Mucosa of gallbladder (tissue), 1 donor: ENCODE measurements at regions not wholly inside any gene's neighbourhood (a gene's known extent, or its start where the extent isn't known, plus 50 kb on each side); places are given as distances from the start of the nearest gene placed in this dataset.

Experiments used
- DNase-seq: peaks from one replicate; pipeline ENCODE4 v3.0.0-alpha.2; 2020; ENCODE audit warnings: low spot score
- donor health status: DM: no; HTN: no; CAD: no.

- DNase-seq = no peak
Measured at GRCh38 chr3:186487819-186488218, 56.4 kb downstream of the CRYGS start.

GRCh38 chr3:186487037-186487436 lies 57.1 kb downstream of the CRYGS start:
- no peak for DNase-seq

GRCh38 chr3:186483611-186484340 lies 60.4 kb downstream of the CRYGS start:
- DNase-seq = no peak

- DNase-seq = no peak
Measured at GRCh38 chr3:186481526-186481925, 62.7 kb downstream of the CRYGS start.

GRCh38 chr3:186477876-186478275 lies 66.3 kb downstream of the CRYGS start:
- no peak for DNase-seq

GRCh38 chr3:186477033-186477432 lies 67.1 kb downstream of the CRYGS start:
- no peak for DNase-seq

- DNase-seq = no peak
Measured at GRCh38 chr3:186476541-186476940, 67.6 kb downstream of the CRYGS start.

GRCh38 chr3:186476044-186476468 lies 68.1 kb downstream of the CRYGS start:
- no peak for DNase-seq

- DNase-seq = no peak
Measured at GRCh38 chr3:186473166-186473565, 71.0 kb downstream of the CRYGS start.

- no peak for DNase-seq
Measured at GRCh38 chr3:186472456-186473008, 71.6 kb downstream of the CRYGS start.

- no peak for DNase-seq
Measured at GRCh38 chr3:186471771-186472170, 72.4 kb downstream of the CRYGS start.

GRCh38 chr3:186469525-186469924 lies 74.7 kb downstream of the CRYGS start:
- DNase-seq = no peak

GRCh38 chr3:186467969-186468368 lies 76.2 kb downstream of the CRYGS start:
- DNase-seq = no peak

- DNase-seq = no peak
Measured at GRCh38 chr3:186466391-186466974, 77.7 kb downstream of the CRYGS start.

GRCh38 chr3:186465508-186465907 lies 78.7 kb downstream of the CRYGS start:
- DNase-seq = no peak

GRCh38 chr3:186464424-186465093 lies 79.6 kb downstream of the CRYGS start:
- DNase-seq = no peak

GRCh38 chr3:186461141-186461540 lies 83.0 kb downstream of the CRYGS start:
- DNase-seq = no peak

- no peak for DNase-seq
Measured at GRCh38 chr3:186459108-186459467, 85.1 kb downstream of the CRYGS start.

- DNase-seq = no peak
Measured at GRCh38 chr3:186458306-186459107, 85.7 kb downstream of the CRYGS start.

GRCh38 chr3:186457236-186457635 lies 86.9 kb downstream of the CRYGS start:
- DNase-seq = no peak

GRCh38 chr3:186456731-186457191 lies 87.4 kb downstream of the CRYGS start:
- DNase-seq = no peak
